Non-pigmented ciliary epithelial cell (primary cell): ENCODE measurements at regions not wholly inside any gene's neighbourhood (a gene's known extent, or its start where the extent isn't known, plus 50 kb on each side); places are given as distances from the start of the nearest gene placed in this dataset.

Experiments used
- DNase-seq: peaks from one replicate; pipeline ENCODE4 v3.0.0-alpha.2; 2010; ENCODE audit warnings: low read depth

- no peak for DNase-seq
Measured at GRCh38 chr10:47077941-47078340, 166.7 kb downstream of the PTPN20 start.

DNA sequence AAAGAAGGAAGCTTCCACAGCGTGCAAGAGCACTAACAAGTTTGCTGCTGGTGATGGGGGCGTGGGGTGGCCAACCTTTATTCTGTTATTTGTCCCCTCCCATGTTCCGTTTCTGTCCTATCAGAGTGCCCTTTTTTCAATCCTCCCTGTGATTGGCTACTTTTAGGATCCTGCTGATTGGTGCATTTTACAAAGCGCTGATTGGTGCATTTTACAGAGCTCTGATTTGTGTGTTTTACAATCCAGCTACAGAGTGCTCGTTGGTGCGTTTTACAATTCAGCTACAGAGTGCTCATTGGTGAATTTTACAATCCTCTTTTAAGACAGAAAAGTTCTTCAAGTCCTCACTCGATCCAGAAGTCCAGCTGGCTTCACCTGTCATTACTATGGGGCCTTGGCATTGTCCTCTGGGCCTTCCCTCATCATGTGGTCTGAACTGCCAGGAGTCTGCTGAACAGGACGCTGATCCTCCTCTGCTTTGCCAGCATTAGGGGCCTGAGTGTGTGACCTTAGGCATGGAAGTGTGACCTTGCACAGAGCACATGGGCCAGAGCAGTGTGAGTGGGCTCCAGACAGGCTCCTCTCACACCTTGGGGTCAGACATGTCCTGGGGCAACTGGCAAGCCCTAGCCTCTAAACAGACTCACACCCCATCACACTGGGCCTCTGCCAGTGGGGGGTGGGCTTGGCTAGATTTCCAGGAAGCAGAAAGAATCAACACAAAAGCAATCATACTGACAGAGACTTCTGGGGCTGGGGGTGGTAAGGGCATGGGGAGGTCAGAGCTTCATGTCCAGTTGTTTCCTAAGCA lies 167.4 kb downstream of the PTPN20 start:
- DNase-seq, result no peak

GRCh38 chr10:47079204-47079580 lies 168.0 kb downstream of the PTPN20 start:
- DNase-seq, result peak; percentile 28

GRCh38 chr10:47081264-47081663 lies 170.0 kb downstream of the PTPN20 start:
- no peak for DNase-seq

DNA sequence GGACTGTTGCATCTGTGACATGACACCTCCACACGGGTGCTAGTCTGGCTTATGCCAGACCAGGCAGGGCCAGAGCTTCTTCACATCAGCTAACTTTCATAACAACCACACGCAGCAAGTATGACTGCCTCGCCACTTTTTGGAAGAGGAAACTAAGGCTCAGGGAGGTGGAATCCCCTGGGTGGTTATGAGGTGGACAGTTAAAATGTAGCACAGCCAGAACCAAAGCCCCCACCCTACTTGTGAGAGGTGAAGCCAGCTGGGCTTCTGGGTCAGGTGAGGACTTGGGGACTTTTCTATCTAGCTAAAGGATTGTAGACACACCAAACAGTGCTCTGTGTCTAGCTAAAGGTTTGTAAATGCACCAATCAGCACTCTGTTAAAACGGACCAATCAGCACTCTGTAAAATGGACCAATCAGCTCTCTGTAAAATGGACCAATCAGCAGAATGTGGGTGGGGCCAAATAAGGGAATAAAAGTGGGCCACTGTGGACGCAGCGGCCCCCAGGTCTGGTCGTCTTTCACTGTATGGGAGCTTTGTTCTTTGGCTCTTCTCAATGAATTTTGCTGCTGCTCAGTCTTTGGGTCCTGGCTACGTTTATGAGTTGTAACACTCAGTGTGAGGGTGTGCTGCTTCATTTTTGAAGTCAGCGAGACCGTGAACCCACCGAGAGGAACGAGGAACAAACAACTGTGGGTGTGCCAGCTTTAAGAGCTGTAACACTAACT lies 171.0 kb downstream of the PTPN20 start:
- no peak for DNase-seq

DNA sequence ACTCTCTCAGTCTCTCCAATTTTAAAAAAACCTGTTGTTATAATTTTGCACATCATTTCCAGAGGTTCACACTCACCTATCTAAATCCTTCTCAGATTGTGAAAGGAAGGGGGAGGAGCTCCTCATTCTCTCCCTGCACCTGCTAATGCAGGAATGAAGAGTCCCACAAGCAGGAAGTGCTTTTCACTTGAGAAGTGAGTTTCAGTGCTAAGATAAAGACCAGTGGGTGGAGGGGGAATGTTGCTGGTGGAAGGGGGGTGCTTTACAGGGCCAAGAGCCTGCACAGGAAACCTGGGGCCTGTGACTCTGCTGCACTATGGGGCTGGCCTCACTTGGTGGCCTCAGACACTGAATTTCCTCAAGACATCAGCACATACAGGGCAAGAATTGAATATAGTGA lies 176.4 kb downstream of the PTPN20 start:
- no peak for DNase-seq

DNA sequence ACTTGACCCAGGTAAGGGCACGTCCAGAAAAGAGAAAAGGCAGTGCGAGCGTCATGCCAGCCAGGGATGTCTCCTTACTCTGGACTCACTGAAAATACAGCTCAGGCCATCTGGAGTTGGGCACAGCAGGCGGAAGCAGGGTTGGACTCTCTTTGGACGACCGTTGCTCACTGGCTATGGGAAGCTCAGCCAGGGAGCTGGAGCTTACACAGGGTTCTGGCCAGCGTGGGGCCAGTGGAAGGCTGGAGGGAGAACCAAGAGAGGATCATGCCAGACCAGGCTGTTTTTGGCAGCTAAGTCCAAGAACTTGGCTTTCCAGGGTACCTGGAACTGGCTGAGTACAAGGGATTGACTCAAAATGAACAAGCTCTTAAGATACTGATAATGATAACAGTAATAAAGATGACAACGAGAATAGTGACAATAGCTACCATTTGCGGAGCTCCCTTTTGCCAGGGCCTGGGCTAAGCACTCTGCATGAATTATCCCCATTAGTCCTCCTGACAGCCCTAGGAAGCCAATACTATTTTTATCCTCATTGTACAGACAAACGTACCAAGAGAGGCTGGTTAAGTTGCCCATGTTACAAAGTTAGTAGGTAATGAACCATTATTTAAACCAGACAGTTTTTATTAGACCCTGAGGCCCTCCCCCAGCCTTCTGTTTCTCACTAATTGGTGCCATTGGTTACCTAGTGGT lies 177.6 kb downstream of the PTPN20 start:
- no peak for DNase-seq

- DNase-seq, result no peak
Measured at GRCh38 chr10:47090042-47090441, 178.8 kb downstream of the PTPN20 start.

DNA sequence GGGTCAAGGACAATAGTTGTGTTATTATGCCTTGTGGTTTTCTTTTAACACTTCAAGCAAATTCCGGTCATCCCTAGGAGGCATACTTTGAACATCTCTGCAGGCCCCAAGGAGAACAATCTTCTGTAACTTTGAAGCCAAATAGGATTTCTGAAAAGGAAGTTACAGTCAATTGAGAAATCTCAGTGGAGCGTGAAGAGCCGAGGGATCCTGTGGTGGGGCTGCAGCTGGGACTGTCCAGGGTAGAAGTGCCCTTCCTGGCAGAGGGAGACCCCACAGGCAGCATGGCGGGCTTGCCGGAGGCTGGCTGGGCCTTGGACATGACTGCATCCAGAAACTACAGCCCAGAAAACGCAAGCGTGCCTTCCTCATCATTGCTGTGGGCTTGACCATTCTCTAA lies 179.7 kb downstream of the PTPN20 start:
- no peak for DNase-seq

DNA sequence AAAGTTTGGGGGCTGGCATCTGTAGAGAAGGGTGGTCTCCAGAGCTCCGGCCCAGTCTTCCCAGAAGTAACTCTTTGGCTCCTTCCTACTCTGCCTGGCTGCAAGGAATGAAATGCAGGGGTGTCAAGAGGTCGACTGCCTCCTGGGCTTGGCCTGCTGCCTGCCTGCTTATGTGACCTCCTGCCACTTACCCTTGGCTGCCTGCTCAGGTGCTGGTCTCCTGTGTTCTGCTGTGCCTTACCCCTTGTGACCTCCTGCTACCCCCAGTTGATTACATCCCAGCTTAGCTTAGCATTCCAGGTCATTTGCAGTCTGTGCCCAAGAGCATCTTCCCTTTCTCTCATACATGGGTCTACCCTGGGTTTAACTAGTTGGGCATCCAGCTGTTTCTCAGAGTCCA lies 180.2 kb downstream of the PTPN20 start:
- no peak for DNase-seq

DNA sequence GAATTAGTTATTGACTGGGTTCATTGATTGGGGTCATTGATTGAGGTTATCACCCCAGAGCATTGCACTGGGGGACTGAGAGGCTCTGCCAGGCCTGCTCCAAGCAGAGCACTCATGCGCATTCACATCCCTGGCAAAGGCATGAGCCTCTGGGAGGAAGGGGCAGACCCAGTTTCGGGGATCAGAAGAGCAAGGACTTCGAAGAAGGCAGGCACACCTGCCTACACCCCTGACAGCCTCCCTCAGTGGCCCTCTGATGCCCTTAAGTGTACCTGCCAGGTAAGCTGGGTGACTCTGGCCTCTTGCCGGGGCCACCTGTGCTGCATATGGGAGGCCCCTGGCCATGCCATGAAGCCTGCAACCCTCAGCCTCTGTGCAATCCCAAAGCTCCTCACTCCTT lies 181.1 kb downstream of the PTPN20 start:
- DNase-seq, result no peak

DNA sequence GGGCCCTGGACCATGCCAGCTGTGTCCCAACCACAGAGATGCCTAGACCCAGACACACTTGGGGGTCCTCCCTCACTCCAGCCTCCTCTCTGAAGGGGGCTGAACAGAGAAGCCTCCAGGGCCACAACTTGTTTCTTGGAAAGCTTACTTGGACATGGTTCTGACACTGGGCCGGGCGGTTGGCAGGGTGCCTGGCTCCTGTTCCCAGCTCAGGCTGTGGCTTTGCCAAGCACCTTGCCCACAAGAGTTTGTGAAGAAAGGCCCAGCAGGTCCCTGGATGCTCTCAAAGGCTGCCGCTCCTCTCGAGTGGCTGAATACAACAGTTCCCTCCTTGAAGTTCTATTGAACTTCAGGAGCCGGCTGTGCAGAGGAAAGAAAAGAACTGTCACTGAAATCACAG lies 181.6 kb downstream of the PTPN20 start:
- DNase-seq, result no peak

DNA sequence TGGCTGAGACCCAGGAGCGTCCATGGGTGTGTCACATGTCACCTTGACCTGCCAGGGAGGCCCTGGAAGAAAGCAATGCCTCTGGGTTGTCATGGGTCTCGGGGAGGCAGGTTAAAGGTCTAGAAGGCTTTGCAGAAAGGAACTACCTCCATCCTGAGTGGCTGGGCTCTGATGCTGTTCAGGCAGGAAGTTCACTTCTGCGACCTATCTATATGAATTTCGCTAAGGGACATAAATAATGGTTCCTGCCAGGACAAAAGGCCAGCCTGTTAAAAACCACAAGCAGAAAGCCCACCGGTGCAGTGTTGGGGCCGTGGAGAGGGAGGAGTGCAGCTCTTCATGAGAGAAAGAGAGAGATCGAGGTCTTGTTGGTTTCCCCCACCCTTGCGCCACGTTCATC lies 182.9 kb downstream of the PTPN20 start:
- DNase-seq, result no peak

DNA sequence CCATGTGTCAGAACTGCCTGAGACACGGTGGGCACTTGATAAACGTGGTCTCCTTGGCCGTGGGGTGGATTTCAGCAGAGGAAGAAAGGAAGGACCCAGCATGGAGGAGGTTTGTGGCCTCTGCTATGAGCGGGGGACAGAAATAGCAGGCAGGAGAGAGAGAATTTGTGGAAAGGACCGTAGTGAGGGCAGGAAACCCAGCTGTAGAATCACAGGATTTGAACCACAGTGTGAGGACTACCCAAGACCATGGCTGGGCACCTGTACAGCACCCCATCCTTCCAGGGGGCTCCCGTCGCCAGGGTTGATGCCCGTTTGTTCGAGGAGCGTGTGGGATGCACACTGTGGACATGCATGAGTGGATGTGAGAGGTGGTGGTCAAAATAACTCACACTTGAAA lies 183.4 kb downstream of the PTPN20 start:
- no peak for DNase-seq

DNA sequence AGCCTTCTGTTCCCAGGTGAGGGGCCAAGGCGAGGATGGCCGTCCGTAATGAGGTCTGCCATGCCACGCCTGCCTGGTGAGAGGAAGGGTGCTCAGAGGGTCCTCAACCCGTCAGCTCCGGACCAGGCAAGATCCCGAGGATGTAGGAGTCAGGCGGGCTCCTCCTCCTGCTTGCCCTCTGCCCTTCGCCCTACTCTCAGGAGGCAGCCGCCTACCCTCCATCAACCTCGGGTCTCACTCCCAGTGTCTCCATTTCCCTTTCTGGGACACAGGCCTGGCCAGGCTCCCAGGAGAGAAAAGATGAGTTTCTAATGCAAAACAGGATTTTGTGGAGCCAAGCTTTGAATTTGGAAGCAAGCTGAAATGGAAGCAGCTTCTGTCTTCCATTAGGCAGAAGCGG lies 184.0 kb downstream of the PTPN20 start:
- DNase-seq, result no peak

GRCh38 chr10:47095848-47096612 lies 184.8 kb downstream of the PTPN20 start:
- DNase-seq, result no peak

DNA sequence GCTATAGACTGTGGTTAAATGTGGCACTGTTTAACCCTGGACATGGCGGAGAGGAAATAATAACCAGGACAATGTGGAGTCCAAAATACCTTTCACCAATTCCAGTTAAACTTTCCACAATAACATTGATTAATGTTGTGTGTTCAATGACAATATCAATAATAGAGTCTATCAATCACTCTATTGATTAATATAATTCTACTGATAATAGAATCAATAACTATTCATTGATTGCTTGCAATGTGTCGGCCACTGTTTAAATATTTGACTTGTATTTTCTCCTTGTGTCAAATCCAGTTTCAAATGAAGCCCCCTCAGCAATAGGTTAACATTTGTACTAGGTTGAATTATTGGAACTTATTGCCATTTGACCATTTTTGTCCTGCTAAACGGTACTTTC lies 187.0 kb downstream of the PTPN20 start:
- no peak for DNase-seq

DNA sequence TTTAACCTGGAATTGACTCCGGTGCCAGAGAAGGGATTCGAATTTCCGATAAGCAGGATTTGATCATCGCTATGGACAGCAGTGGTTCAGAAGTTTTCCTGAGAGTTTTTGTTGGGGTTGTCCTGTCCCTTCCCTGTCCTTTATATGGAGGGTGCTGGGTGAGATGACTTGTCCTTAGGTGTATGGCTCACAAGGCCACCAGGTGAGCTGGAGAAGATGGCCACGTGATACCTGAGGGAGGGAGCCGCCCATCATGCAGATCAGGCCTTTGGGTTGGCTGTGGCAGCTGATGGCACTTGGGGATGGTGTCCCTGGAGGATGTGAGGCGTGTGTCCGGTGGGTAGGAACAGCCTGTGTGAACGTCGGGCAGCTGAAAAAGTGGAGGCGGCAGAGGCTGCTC lies 187.7 kb downstream of the PTPN20 start:
- no peak for DNase-seq

GRCh38 chr10:47099474-47099873 lies 188.2 kb downstream of the PTPN20 start:
- DNase-seq, result no peak

GRCh38 chr10:47101196-47101595 lies 190.0 kb downstream of the PTPN20 start:
- DNase-seq, result no peak

DNA sequence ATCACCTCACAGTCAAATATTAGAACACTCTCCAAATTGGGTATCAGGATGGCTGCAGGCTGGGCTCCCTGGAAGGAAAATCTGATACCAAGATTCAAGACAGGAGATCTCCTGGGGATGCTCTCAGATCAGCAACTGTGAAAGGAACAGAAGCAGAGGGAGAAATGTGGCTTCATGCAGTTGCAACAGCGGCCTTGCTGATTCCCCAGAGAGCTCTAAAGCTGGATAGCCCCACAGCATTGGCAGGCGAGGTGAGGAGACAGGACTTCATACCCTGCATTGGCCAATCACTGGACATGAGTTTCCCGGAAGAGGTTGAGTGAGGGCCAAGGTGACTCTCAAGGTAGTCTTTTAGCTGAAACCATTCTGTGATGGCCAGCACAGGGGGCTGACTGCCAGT lies 190.6 kb downstream of the PTPN20 start:
- DNase-seq, result no peak

DNA sequence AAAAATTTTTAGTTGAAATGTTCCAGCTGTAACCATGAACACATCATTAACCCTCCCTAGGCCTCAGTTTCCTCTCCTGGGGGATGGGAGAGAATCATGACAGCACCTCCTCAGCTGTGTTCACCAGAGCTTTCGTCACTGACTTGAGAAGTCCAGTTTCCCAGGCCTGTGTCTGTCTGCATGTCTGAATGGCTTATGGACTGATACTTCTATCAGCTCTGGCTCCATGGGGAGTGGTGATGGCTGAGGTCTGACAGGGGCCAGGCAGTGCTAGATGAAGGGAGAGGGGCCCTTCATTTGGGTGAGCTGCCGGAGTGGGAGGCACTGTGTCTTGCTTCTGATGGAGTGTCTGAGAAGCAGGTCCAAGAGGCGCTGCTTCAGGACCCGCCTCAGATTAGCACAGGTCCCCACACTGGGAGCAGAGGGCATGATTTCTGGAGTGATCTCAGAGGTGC lies 192.9 kb downstream of the PTPN20 start:
- no peak for DNase-seq
